IPS-11a (cell line): ENCODE measurements at regions not wholly inside any gene's neighbourhood (a gene's known extent, or its start where the extent isn't known, plus 50 kb on each side); places are given as distances from the start of the nearest gene placed in this dataset.

Source experiments
- H3K4me3 ChIP-seq: one replicate; pipeline ENCODE4 v1.5.1; 2013; ENCODE audit warnings: low read depth, low read length, control low read depth

GRCh38 chr2:188199716-188200128 is 92.0 kb upstream of the GULP1 start:
- no peak overlapping the region for H3K4me3 ChIP-seq

- H3K4me3 ChIP-seq, result no peak overlapping the region
These were observed 90.0 kb upstream of the GULP1 start for GRCh38 chr2:188201639-188202038.

- H3K4me3 ChIP-seq, result no peak overlapping the region
These were observed 88.9 kb upstream of the GULP1 start for GRCh38 chr2:188202777-188203176.

GRCh38 chr2:188203776-188204175 is 87.9 kb upstream of the GULP1 start:
- no peak overlapping the region for H3K4me3 ChIP-seq

- no peak overlapping the region for H3K4me3 ChIP-seq
These were observed 86.8 kb upstream of the GULP1 start for GRCh38 chr2:188204824-188205223.

DNA sequence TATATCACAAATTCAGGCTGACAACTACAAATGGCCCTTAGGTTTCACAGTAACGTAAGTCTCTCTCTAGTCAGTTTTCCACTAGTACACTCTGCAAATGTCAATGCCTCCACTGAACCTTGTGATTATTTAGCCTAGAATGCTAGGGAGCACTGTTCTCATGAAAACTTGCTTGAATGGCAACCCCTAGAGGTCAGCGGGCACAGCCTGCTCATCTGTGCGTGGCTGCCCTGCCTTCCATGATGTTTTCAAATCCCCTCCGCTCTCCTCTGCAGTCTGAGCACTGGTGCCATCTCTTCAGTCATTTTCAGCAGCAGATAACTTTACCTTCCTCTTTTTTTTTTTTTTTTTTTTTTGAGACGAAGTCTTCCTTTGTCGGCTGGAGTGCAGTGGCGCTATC is 84.1 kb upstream of the GULP1 start:
- H3K4me3 ChIP-seq, result no peak overlapping the region

DNA sequence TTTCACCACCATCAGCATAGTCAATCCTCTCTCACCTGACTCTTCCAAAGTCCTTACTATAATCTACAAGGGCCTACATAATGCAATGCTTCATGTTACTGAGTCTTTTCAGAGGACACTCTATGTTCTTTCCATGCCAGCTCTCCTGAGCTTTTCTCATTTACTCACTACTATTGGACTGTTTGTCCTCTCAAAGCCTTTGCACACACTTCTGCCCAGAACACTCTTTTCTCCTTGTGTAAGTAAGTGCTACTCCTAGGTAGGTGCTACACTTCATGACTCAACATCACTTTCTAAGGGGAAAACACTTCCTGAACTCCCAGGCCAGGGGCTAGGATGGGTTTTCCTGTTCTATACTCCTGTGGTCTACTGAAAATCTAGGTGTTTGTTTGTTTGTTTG is 82.5 kb upstream of the GULP1 start:
- no peak overlapping the region for H3K4me3 ChIP-seq

GRCh38 chr2:188217264-188217663 is 74.4 kb upstream of the GULP1 start:
- no peak overlapping the region for H3K4me3 ChIP-seq

- no peak overlapping the region for H3K4me3 ChIP-seq
These were observed 72.1 kb upstream of the GULP1 start for GRCh38 chr2:188219541-188219940.

DNA sequence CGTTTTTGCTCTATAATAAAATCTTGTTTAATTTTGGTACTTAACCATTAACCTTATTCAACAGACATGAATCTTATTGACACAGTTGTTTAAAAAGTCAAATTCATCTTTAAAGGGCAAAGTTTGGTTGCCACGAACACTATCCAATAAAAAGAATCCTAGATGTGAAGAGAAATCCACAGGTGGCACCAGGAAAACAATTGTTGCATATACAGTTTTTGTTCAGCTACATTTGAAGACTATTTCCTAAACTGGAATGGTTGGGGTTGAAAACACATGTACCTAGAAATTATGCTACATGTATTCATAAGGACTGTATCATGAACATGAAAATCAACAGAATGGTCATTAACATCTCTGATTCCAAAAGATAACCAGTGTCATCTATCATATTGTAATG is 71.1 kb upstream of the GULP1 start:
- H3K4me3 ChIP-seq, result no peak overlapping the region

- H3K4me3 ChIP-seq, result no peak overlapping the region
These were observed 64.0 kb upstream of the GULP1 start for GRCh38 chr2:188227713-188228112.

- H3K4me3 ChIP-seq, result no peak overlapping the region
These were observed 56.3 kb upstream of the GULP1 start for GRCh38 chr2:188235364-188235763.

- no peak overlapping the region for H3K4me3 ChIP-seq
These were observed 53.3 kb upstream of the GULP1 start for GRCh38 chr2:188238386-188238785.
